T-cell (primary cell): ENCODE measurements at regions not wholly inside any gene's neighbourhood (a gene's known extent, or its start where the extent isn't known, plus 50 kb on each side); places are given as distances from the start of the nearest gene placed in this dataset.
"Not testable (repeated sequence)": the region's sequence is repeated elsewhere in the genome, so short reads cannot be mapped to it uniquely, and the experiment has no call there.

ENCODE experiments used
- ATAC-seq, 4 experiments: fragments of 200-7000 bp in 3 of 4; fragments of 150-1000 bp in 1 of 4; cut with Tn5 transposase; replicated peaks in 1 of 4; 1 replicate in 3 of 4; 2 replicates in 1 of 4; pipeline ENCODE4 v1.10.0; 2021; ENCODE audit warnings: moderate library complexity in 3 of 4, mild to moderate bottlenecking in 2 of 4, moderate number of reproducible peaks in 1 of 4
- CTCF ChIA-PET, 2 donors: fragments of 300-600 bp; sonication (Branson Sonifier 250); formaldehyde crosslinking; loops; one replicate each; lab custom pipeline; 2022; ENCODE audit warnings: antibody characterized with exemption in 2 of 2; lab: Charles Lee
- POLR2A ChIA-PET, 2 donors: fragments of 300-600 bp; sonication (Branson Sonifier 250); formaldehyde crosslinking; loops; one replicate each; lab custom pipeline; 2022; ENCODE audit warnings: antibody characterized with exemption in 2 of 2; lab: Charles Lee
- DNase-seq, 35 experiments: peaks; one replicate each; pipeline versions ENCODE4 v3.0.0 to v3.0.0-alpha.2; 2013 to 2023
- H3K27ac ChIP-seq: one replicate; pipeline ENCODE4 v1.5.1; 2013; ENCODE audit warnings: low read length
- H3K27me3 ChIP-seq, 2 experiments: replicated peaks in 1 of 2; 1 replicate in 1 of 2; 2 replicates in 1 of 2; pipeline versions ENCODE4 v1.6.1 to v1.7.0; 2013; ENCODE audit warnings: low read length in 1 of 2, mixed read lengths in 1 of 2; ENCODE audit not compliant: control insufficient read depth in 2 of 2, insufficient read depth in 2 of 2; ENCODE audit errors: extremely low read depth in 1 of 2
- H3K36me3 ChIP-seq, 2 donors: 1 replicate in 1 of 2; 2 replicates in 1 of 2; pipeline versions ENCODE4 v1.6.1 to v1.7.0; 2013; ENCODE audit warnings: low read length in 1 of 2; ENCODE audit not compliant: control insufficient read depth in 2 of 2, insufficient read depth in 1 of 2; ENCODE audit errors: extremely low read depth in 1 of 2
- H3K4me1 ChIP-seq, 2 experiments: 1 replicate in 1 of 2; 2 replicates in 1 of 2; pipeline versions ENCODE4 v1.6.1 to v1.7.0; 2013; ENCODE audit warnings: low read length in 2 of 2, mixed read lengths in 1 of 2; ENCODE audit not compliant: insufficient read depth in 2 of 2, control insufficient read depth in 1 of 2; ENCODE audit errors: extremely low read depth in 1 of 2
- H3K4me3 ChIP-seq, 2 donors: 1 replicate in 1 of 2; 2 replicates in 1 of 2; pipeline versions ENCODE4 v1.5.1 to v1.7.0; 2013; ENCODE audit warnings: mild to moderate bottlenecking in 2 of 2, low read length in 1 of 2, moderate library complexity in 1 of 2; ENCODE audit not compliant: control insufficient read depth in 1 of 2; ENCODE audit errors: extremely low read depth in 1 of 2
- H3K9me3 ChIP-seq: 2 replicates; pipeline ENCODE4 v1.7.0; 2013
- H3K27ac Mint-ChIP-seq, 2 donors: one replicate each; pipeline ENCODE4 v1.8.0; 2020 to 2021; ENCODE audit warnings: mild to moderate bottlenecking in 2 of 2, mixed read lengths in 2 of 2
- H3K27me3 Mint-ChIP-seq, 2 donors: one replicate each; pipeline ENCODE4 v1.8.0; 2021 to 2022; ENCODE audit warnings: mixed read lengths in 2 of 2
- H3K36me3 Mint-ChIP-seq: one replicate; pipeline ENCODE4 v1.8.0; 2021; ENCODE audit warnings: mixed read lengths
- H3K4me1 Mint-ChIP-seq, 3 donors: one replicate each; pipeline ENCODE4 v1.8.0; 2020 to 2022; ENCODE audit warnings: mixed read lengths in 3 of 3, mild to moderate bottlenecking in 1 of 3
- H3K4me3 Mint-ChIP-seq, 3 donors: one replicate each; pipeline ENCODE4 v1.8.0; 2020 to 2022; ENCODE audit warnings: mild to moderate bottlenecking in 3 of 3, mixed read lengths in 3 of 3, moderate library complexity in 3 of 3
- H3K9me3 Mint-ChIP-seq, 3 donors: one replicate each; pipeline ENCODE4 v1.8.0; 2020 to 2022; ENCODE audit warnings: mixed read lengths in 3 of 3
- WGBS: methylation state at CpG from one replicate; pipeline ENCODE4 v1.1.5; 2013; ENCODE audit warnings: missing lambda C conversion rate; ENCODE audit not compliant: insufficient coverage; 5-methylcytosine and 5-hydroxymethylcytosine counted together

- WGBS = 80% methylated on average over 1 of the region's 2 CpGs
- ATAC-seq = no peak
- no peaks in the 10 kb centered on the region for H3K36me3 Mint-ChIP-seq
- H3K4me3 Mint-ChIP-seq = no peak overlapping the region
- peaks cover 1 to 14% of the 10 kb centered on the region in 2 donors for H3K27me3 Mint-ChIP-seq
- Histone ChIP-seq H3K27ac (no peak overlapping the region), H3K4me1 (no peaks in the 10 kb centered on the region), H3K27me3 (no peaks in the 10 kb centered on the region), H3K36me3 (no peaks in the 10 kb centered on the region), H3K4me3 (no peak overlapping the region), H3K9me3 (no peaks in the 10 kb centered on the region)
- no peaks in the 10 kb centered on the region for H3K4me1 Mint-ChIP-seq
- no peak overlapping the region for H3K27ac Mint-ChIP-seq
- peaks cover 0 to 5% (median 0%) of the 10 kb centered on the region in 3 donors for H3K9me3 Mint-ChIP-seq
- no peak for DNase-seq
- CTCF ChIA-PET = interaction anchor here in 1 of 2 donors (0.7 kb wide), 1 partner anchor 36 kb away, joined by 7 read pairs; no protein-coding TSS in a partner anchor
- POLR2A ChIA-PET = no interaction called here
These were observed 199.4 kb upstream of the PTBP2 start for GRCh38 chr1:96521994-96522760.

- DNase-seq (no peak), ATAC-seq (no peak)
- Histone ChIP-seq H3K36me3 (no peaks in the 10 kb centered on the region), H3K4me3 (no peak overlapping the region), H3K9me3 (no peaks in the 10 kb centered on the region), H3K27me3 (no peaks in the 10 kb centered on the region), H3K4me1 (no peaks in the 10 kb centered on the region), H3K27ac (no peak overlapping the region)
- WGBS = no CpG with 5 or more reads among the region's 1 CpG
- Mint-ChIP-seq H3K4me1 (no peaks in the 10 kb centered on the region), H3K27ac (no peak overlapping the region), H3K9me3 (peaks cover under 1 to 5% (median 4%) of the 10 kb centered on the region in 3 donors), H3K36me3 (no peaks in the 10 kb centered on the region), H3K4me3 (no peak overlapping the region), H3K27me3 (peaks cover 1 to 14% of the 10 kb centered on the region in 2 donors)
- ChIA-PET POLR2A (no interaction called here), CTCF (no interaction called here)
These were observed 198.7 kb upstream of the PTBP2 start for GRCh38 chr1:96522927-96523326.

- Mint-ChIP-seq H3K4me1 (no peaks in the 10 kb centered on the region), H3K9me3 (peaks cover 12 to 16% (median 12%) of the 10 kb centered on the region in 3 donors), H3K27ac (no peak overlapping the region), H3K36me3 (no peaks in the 10 kb centered on the region), H3K27me3 (peaks cover 1 to 14% of the 10 kb centered on the region in 2 donors), H3K4me3 (no peak overlapping the region)
- ChIA-PET POLR2A (no interaction called here), CTCF (no interaction called here)
- Histone ChIP-seq H3K27ac (no peak overlapping the region), H3K9me3 (no peaks in the 10 kb centered on the region), H3K27me3 (no peaks in the 10 kb centered on the region), H3K4me1 (no peaks in the 10 kb centered on the region), H3K36me3 (no peaks in the 10 kb centered on the region), H3K4me3 (no peak overlapping the region)
- WGBS = no CpG with 5 or more reads among the region's 2 CpGs
- ATAC-seq = no peak
- DNase-seq = no peak
These were observed 197.5 kb upstream of the PTBP2 start for GRCh38 chr1:96524100-96524499.

GRCh38 chr1:96525657-96526557, 195.7 kb upstream of the PTBP2 start:
- 83% methylated on average over 4 of the region's 8 CpGs for WGBS
- Mint-ChIP-seq H3K27me3 (peaks cover 1 to 5% of the 10 kb centered on the region in 2 donors), H3K27ac (no peak overlapping the region), H3K36me3 (no peaks in the 10 kb centered on the region), H3K9me3 (peaks cover 7 to 17% (median 13%) of the 10 kb centered on the region in 3 donors), H3K4me1 (no peaks in the 10 kb centered on the region), H3K4me3 (no peak overlapping the region)
- POLR2A ChIA-PET = no interaction called here
- Histone ChIP-seq H3K27me3 (no peaks in the 10 kb centered on the region), H3K4me3 (no peak overlapping the region), H3K9me3 (no peaks in the 10 kb centered on the region), H3K4me1 (no peaks in the 10 kb centered on the region), H3K36me3 (no peaks in the 10 kb centered on the region), H3K27ac (no peak overlapping the region)
- CTCF ChIA-PET = no interaction called here
- ATAC-seq = no peak
- DNase-seq = no peak

GRCh38 chr1:96528672-96529071, 192.9 kb upstream of the PTBP2 start:
- H3K4me1 ChIP-seq, H3K9me3 ChIP-seq, H3K27me3 ChIP-seq, H3K4me1 Mint-ChIP-seq, H3K4me3 Mint-ChIP-seq, POLR2A ChIA-PET, H3K36me3 ChIP-seq, H3K27ac Mint-ChIP-seq, H3K27ac ChIP-seq, DNase-seq, H3K27me3 Mint-ChIP-seq, H3K36me3 Mint-ChIP-seq, H3K4me3 ChIP-seq, CTCF ChIA-PET, ATAC-seq: not testable (repeated sequence)
- 67% methylated on average over 1 of the region's 1 CpG for WGBS
- H3K9me3 Mint-ChIP-seq = peaks cover 7 to 21% (median 13%) of the 10 kb centered on the region in 3 donors

GRCh38 chr1:96533820-96534219, 187.8 kb upstream of the PTBP2 start:
- Histone ChIP-seq H3K27ac (no peak overlapping the region), H3K36me3 (no peaks in the 10 kb centered on the region), H3K9me3 (no peaks in the 10 kb centered on the region), H3K4me3 (no peak overlapping the region), H3K27me3 (no peaks in the 10 kb centered on the region), H3K4me1 (no peaks in the 10 kb centered on the region)
- no peak for ATAC-seq
- Mint-ChIP-seq H3K4me1 (no peaks in the 10 kb centered on the region), H3K4me3 (no peak overlapping the region), H3K36me3 (no peaks in the 10 kb centered on the region), H3K9me3 (peaks cover 3 to 8% (median 3%) of the 10 kb centered on the region in 3 donors), H3K27me3 (peaks cover 0 to 3% of the 10 kb centered on the region in 2 donors), H3K27ac (no peak overlapping the region)
- CTCF ChIA-PET = interaction anchor here (0.6 kb wide), 2 partner anchors 33 to 335 kb away, joined by 3 to 5 read pairs; no protein-coding TSS in a partner anchor
- no CpG with 5 or more reads among the region's 4 CpGs for WGBS
- no peak for DNase-seq
- POLR2A ChIA-PET = no interaction called here
